Forelimb muscle (tissue), 1 donor: ENCODE measurements at regions not wholly inside any gene's neighbourhood (a gene's known extent, or its start where the extent isn't known, plus 50 kb on each side); places are given as distances from the start of the nearest gene placed in this dataset.

ENCODE experiments used
- DNase-seq: peaks from one replicate; pipeline ENCODE4 v3.0.0-alpha.2; 2013; ENCODE audit warnings: low read depth

DNA sequence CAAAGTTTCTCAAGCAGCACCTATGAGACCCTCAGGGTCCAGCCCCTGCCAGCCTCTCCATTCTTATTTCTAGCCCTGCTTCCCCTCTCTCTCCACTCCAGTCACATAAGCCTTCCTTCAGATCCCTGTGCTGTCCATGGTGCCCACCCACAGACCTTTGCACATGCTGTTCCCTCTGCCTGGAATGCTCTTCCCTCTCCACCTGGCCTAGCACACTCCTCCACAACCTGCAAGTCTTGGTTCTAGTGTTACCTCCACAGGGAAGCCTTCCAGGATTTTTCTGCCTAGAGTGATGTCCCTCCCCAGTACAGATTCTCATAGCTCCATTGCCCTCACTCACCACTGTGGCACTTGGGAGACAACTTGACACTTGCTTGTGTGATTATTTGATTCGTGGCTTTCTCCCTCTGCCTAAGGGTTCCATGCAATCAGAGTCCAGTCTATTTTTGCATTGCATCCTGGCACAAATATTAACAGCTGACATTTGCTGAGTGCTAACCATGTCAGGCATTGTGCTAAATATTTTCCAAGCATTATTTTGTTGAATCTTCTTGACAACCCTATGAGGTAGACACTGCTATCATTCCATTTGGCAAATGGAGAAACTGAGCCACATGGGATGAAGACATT, 127.3 kb downstream of the SYF2 start:
- no peak for DNase-seq

DNA sequence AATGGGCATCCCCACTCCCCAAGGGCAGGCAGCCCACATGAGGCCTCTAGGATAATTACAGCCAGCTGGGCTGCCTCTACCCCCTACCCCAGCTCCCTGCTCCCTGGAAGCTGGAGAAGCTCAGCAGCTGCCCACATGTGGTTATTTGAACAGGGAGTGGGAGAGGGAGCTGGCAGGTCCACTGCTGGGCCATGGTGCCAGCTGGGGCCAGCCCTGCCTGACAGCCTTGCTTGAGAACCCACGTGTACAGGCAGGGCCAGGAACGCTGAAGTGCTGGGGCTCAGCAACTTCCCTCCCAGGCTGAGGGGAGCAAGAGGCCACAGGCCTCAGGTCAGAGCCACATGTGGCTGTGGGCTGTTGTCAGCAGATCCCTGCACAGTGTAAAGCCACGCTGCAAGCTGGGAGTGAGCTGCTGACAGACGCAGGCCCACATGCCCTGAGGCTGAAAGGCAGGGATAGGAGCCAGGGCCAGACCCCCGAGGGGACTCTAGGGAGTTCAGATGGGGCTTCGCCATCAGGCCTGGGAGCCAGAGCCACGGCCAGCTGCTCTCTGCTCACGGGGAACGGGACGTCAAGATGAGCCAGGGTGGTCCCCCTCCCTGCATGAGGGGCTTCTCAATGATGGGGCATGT, 129.0 kb downstream of the SYF2 start:
- no peak for DNase-seq

DNA sequence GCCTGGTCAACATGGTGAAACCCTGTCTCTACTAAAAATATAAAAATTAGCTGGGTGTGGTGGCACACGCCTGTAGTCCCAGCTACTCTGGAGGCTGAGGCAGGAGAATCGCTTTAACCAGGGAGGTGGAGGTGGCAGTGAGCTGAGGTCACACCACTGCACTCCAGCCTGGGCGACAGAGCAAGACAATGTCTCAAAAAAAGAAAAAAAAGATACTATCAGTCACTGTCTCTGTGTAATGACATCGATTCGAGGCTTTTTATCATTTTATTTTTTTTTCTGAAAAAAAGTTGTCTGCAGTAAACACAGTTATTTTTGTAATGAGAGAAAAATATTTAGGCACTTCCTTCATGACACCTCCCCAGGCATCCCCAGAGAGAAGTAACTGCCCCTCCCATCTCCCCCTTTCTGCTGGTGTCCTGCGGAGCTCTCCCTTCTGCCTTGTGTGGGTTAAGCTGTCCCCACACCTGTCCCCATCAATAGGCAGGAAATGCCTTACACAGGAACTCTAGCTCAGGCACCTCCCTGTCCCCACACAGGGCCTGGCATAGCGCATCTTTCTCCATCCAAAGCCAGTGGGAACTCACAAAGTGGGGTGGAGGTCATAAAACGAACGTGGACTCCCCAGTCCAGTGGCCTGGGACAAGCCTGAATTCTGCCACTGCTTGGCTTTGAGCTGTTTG, 132.0 kb downstream of the SYF2 start:
- no peak for DNase-seq

GRCh38 chr1:25099343-25099951, 132.9 kb downstream of the SYF2 start:
- DNase-seq, result no peak

- DNase-seq, result no peak
Measured at GRCh38 chr1:25098717-25099116, 133.6 kb downstream of the SYF2 start.

GRCh38 chr1:25096307-25097150, 135.8 kb downstream of the SYF2 start:
- DNase-seq, result no peak

GRCh38 chr1:25095635-25096200, 136.6 kb downstream of the SYF2 start:
- DNase-seq, result no peak

DNA sequence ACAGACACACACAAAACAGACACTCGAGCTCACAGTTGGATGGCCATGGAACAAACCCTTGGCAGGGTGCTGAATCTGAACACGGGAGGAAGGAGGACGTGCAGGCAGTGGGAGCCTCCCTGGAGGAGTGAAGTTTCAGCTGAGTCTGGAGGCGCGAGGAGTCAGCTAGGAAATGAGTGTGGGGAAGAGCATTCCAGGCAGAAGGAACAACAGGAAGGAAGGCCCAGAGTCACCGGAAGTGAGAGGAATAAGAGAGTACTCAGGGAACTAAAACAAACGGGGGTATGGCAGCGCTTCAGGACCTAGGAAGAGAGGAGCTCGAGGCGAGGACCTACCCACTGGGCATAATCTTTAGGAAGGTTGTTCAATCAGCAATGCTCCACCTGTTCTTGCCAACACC, 137.3 kb downstream of the SYF2 start:
- DNase-seq, result no peak

DNA sequence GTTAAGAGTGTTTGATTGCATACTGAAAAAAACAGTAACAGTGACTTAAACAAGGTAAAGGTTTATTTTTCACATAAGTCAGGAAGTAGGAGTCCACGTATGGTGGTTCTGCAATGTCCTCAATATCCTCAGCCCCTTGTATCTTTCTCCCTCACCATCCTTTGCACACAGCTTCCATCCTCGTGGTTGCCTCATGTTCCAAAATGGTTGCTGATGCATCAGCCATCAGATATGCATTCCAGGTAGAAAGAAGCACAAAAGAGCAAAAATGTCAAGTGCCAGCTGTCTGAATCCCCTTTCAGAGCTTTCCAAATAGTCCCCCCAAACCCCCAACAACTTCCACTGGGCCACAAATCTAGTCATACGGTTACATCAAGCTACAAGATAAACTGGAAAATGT, 138.1 kb downstream of the SYF2 start:
- no peak for DNase-seq

GRCh38 chr1:25091658-25092057, 140.6 kb downstream of the SYF2 start:
- no peak for DNase-seq

DNA sequence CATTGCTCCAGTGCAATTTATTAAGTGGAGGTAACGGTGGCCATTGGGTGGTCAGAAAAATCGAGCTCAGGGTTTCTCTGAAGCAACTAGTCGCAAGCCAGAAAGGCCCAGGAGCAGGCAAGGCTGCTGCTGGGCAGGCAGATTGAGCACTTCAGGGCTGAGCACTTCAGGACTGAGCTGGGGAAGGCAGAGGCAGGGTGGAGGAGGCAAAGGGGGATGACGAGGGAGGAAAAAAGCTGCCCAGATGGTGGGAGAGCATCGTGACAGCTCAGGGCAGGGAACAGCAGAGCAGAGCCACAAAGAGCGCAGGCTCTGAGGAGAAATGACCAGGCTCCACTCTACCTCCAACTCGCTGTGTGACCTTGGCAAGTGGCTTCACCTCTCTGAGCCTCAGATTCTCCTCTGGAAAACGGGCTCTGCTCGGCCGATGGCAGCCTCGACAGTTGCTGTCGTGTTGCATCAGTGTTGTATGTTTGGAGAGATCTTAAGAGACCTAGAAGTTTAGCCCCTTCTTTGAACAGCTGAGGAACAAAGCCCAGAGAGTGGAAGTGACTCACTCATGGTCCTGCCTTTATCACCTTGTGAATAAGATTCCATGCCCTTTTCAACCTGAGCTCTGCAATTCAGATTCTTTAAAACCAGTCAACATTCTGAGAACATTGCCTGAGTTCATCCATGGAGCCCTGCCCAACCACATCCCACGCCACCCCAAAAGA, 141.4 kb downstream of the SYF2 start:
- DNase-seq, result no peak

DNA sequence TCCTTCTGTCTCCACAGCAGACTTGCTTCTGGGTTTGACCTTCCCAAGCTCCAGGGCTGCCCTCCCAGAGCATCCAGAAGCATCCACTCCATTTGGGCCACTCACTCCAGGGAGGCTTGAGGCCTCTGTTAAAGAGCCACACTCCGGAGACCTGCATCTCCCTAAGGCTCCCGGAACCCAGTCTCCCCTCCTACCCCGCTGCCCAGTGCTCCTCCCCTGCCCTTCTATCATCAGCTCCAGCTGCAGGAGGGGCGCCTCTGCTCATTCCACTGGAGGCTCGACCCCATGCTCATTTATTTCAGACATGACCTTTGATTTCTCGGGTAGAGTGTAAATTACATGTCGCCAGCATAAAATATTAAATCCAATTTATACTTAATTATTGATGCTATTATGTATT, 142.5 kb downstream of the SYF2 start:
- no peak for DNase-seq

GRCh38 chr1:25088946-25089345, 143.4 kb downstream of the SYF2 start:
- DNase-seq, result no peak

DNA sequence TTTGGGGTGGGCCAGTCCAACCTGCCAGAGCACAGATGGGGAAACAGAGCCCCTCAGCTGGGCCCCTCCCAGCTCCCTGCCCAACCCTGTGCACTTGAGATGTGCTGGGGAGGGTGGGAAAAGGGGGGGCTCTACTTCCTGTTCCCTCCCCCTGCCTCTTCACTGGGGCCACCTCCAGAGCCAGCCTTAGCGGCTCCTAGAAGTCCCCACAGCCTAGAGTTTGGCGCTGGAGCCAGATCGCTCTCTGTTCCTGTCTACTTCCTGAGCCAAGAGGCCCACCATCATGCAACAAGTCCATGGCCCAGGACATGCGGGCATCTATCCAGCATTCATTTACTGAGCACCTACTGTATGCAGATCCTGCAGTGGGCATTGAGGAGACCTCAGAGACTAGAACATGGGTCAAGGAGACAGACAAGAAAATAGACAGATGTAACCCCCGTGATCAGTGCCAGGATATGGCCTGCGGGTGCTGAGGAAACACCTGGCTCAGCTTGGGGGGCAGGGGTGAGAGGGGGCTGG, 144.1 kb downstream of the SYF2 start:
- DNase-seq, result no peak

DNA sequence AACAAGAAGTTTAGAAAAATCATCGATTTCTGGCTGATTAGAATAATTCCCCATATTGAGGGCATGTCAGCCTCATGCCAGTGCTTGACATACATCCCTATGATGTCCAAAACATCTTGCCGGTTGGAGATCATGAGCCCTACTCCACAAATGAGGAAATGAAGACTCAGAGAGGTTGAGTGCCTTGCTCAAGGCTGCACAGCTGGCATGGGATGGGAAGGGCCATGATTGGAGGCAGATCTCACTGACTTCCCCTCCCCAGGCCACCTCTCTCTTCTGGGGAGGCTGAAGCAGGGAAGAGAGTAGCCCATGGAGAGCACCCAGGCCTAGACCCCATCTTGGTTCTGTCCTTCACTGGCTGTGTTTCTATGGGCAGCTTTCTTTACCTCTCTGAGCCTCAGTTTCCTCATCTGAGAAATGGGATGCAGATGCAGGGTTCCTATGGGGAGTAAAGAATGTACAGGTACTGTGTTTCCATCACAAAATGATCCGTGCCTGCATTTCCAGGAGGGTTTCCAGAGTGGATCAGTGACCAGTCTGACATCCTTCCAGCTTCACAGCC, 145.7 kb downstream of the SYF2 start:
- DNase-seq, result no peak

DNA sequence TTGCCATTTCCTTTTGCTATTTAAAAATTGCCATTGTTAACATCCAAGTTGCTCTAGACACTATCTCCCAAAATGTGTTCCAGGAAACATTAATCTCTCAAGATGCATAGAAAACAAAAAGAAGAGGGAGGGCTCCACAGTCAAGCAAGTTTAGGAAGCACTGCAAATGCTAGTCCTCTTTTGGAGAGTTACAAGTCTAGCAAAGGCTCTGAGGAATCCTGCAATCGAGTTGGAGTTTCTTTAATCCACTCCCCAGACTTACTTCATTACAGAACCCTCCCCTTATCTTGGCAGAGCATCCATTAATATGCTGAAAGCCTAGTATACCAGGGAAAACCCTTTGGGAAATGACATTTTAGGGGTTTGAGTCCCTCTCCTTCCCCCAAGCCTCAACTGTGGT, 147.9 kb downstream of the SYF2 start:
- no peak for DNase-seq

DNA sequence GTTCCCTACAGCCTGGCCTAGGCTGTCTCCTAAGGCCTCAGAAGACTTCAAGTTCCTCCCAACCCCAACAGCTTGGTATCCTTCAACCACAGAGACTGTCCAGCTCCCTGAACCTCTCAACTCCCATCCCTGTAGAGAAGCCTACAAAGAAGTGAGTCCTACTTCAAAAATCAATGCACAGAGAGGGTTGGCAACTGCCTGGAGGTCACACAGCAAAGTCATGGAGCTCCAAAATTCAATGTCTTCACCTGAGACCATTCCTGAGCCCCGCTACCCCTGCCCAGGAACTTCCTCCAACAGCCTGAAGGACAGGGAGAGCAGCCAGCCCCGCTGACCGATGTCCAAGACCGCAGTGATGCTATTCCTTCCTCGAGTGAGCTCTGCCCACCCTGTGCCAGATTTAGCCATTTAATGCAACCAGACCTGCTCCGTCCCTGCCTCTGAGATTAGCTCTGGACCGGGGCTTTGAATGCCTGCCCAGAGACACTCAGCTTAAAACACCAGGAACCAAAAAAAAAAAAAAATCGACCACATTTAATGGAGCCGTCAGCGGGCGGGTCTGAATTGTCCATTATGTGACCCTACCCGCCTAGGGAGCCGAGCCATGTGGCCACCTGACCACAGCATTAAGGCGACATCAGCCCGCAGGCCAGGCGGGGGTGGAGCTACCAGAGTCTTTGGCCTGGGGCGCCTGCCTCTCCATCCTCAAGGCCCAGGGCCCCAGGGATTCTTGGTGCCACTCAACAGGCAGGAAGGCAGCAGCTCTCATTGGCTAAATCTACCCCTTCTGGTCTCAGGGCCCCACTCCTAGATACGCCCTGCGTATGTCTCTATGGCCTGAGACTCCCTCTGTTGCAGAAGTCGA, 148.6 kb downstream of the SYF2 start:
- DNase-seq, result no peak

- DNase-seq, result no peak
Measured at GRCh38 chr1:25082995-25083394, 149.3 kb downstream of the SYF2 start.

GRCh38 chr1:25082216-25082899, 149.9 kb downstream of the SYF2 start:
- DNase-seq, result no peak
